A549 (cell line): ENCODE measurements at regions not wholly inside any gene's neighbourhood (a gene's known extent, or its start where the extent isn't known, plus 50 kb on each side); places are given as distances from the start of the nearest gene placed in this dataset.

Experiments
- ATAC-seq, 2 experiments: fragments of 200-7000 bp in 1 of 2; fragments of >200 bp in 1 of 2; cut with Nextera tagmentation in 1 of 2; cut with Tn5 transposase in 1 of 2; 3 replicates each; pipeline versions ENCODE4 v1.8.0 to v1.9.1; 2018 to 2020; ENCODE audit warnings: mild to moderate bottlenecking in 1 of 2, moderate library complexity in 1 of 2
- CTCF ChIA-PET: fragments of 300-600 bp; sonication (Branson Sonifier 250); formaldehyde crosslinking; extraction: SDS; loops from one replicate; lab custom pipeline; 2021; ENCODE audit warnings: antibody characterized with exemption, inconsistent platforms; lab: Yijun Ruan, JAX
- POLR2A ChIA-PET: fragments of 350-600 bp; formaldehyde crosslinking; extraction: SDS; loops from one replicate; lab custom pipeline; 2021; ENCODE audit warnings: antibody characterized with exemption, inconsistent platforms; lab: Yijun Ruan, JAX
- DNase-seq, 2 experiments: peaks; one replicate each; pipeline versions ENCODE4 v3.0.0 to v3.0.0-alpha.2; 2011 to 2016; ENCODE audit warnings: low read depth in 1 of 2, low spot score in 1 of 2
- FAIRE-seq: peaks from 2 replicates; lab custom pipeline; 2011; peaks lifted over from hg19 to GRCh38; lab: Jason Lieb, UNC
- H3K27ac ChIP-seq, 2 experiments: fragments of >200 bp; sonication (Bioruptor Twin); formaldehyde crosslinking; 3 replicates each; pipeline ENCODE4 v1.5.1; 2016 to 2017
- H3K4me1 ChIP-seq: fragments of >200 bp; sonication (Bioruptor Twin); formaldehyde crosslinking; 3 replicates; pipeline ENCODE4 v1.6.1; 2016
- H3K4me2 ChIP-seq: fragments of >200 bp; sonication (Bioruptor Twin); formaldehyde crosslinking; 3 replicates; pipeline ENCODE4 v1.6.1; 2016
- H3K4me3 ChIP-seq: fragments of >200 bp; sonication (Bioruptor Twin); formaldehyde crosslinking; 3 replicates; pipeline ENCODE4 v1.5.1; 2016
- H3K9me3 ChIP-seq: fragments of >200 bp; sonication (Bioruptor Twin); formaldehyde crosslinking; 3 replicates; pipeline ENCODE4 v1.6.1; 2016
- CBX8 ChIP-seq: fragments of 200-600 bp; sonication (generic); IDR thresholded peaks from 2 replicates; pipeline ENCODE4 v1.6.1; 2016
- CTCF ChIP-seq: fragments of >200 bp; sonication (Bioruptor Twin); formaldehyde crosslinking; IDR thresholded peaks from 3 replicates; pipeline ENCODE4 v1.5.1; 2016
- EHF ChIP-seq: fragments of 250-450 bp; sonication (Bioruptor Pico); IDR thresholded peaks from 2 replicates; pipeline ENCODE4 v1.5.0; 2020; ENCODE audit warnings: mild to moderate bottlenecking
- FOXS1 ChIP-seq: fragments of 250-450 bp; sonication (Bioruptor Pico); IDR thresholded peaks from 2 replicates; pipeline ENCODE4 v1.5.0; 2020; ENCODE audit warnings: mild to moderate bottlenecking, moderate library complexity
- GATA3 ChIP-seq: IDR thresholded peaks from 2 replicates; pipeline ENCODE4 v1.6.1; 2012; ENCODE audit warnings: borderline replicate concordance
- HEYL ChIP-seq: fragments of 250-450 bp; sonication (Bioruptor Pico); IDR thresholded peaks from 2 replicates; pipeline ENCODE4 v1.8.0; 2021; ENCODE audit warnings: mild to moderate bottlenecking, moderate library complexity
- HOXA7 ChIP-seq: fragments of 250-450 bp; sonication (Bioruptor Pico); IDR thresholded peaks from 2 replicates; pipeline ENCODE4 v1.5.0; 2020; ENCODE audit warnings: mild to moderate bottlenecking, moderate library complexity
- KDM5A ChIP-seq: fragments of 200-600 bp; sonication (generic); IDR thresholded peaks from 2 replicates; pipeline ENCODE4 v1.6.1; 2016; ENCODE audit warnings: antibody characterized with exemption, mild to moderate bottlenecking
- MAFK ChIP-seq: fragments of 450-650 bp; IDR thresholded peaks from 2 replicates; pipeline ENCODE4 v1.6.1; 2014; ENCODE audit not compliant: partially characterized antibody
- MYC ChIP-seq: IDR thresholded peaks from 2 replicates; pipeline ENCODE4 v1.6.1; 2012; ENCODE audit warnings: mild to moderate bottlenecking, inconsistent platforms, low read length, improper control_type of control experiment, borderline replicate concordance
- NPAS2 ChIP-seq: fragments of 250-450 bp; sonication (Bioruptor Pico); IDR thresholded peaks from 2 replicates; pipeline ENCODE4 v1.8.0; 2022; ENCODE audit warnings: mild to moderate bottlenecking, moderate library complexity, borderline replicate concordance
- PBX3 ChIP-seq: IDR thresholded peaks from 2 replicates; pipeline ENCODE4 v1.6.1; 2012
- POLR2A ChIP-seq: IDR thresholded peaks from 2 replicates; pipeline ENCODE4 v1.6.1; 2012; ENCODE audit warnings: mild to moderate bottlenecking, low read length
- POLR2AphosphoS2 ChIP-seq: conservative IDR thresholded peaks from 2 replicates; pipeline ENCODE4 v1.6.1; 2012; ENCODE audit warnings: low read length, improper control_type of control experiment, inconsistent platforms
- RAD21 ChIP-seq, 2 experiments: fragments of >200 bp in 1 of 2; sonication (Bioruptor Twin) in 1 of 2; formaldehyde crosslinking in 1 of 2; IDR thresholded peaks in 1 of 2; conservative IDR thresholded peaks in 1 of 2; 2 replicates in 1 of 2; 3 replicates in 1 of 2; pipeline ENCODE4 v1.6.1; 2012 to 2018; ENCODE audit warnings: inconsistent platforms in 1 of 2
- RARB ChIP-seq: fragments of 250-450 bp; sonication (Bioruptor Pico); IDR thresholded peaks from 2 replicates; pipeline ENCODE4 v1.8.0; 2021; ENCODE audit warnings: mild to moderate bottlenecking, moderate library complexity
- SMC3 ChIP-seq: fragments of >200 bp; sonication (Bioruptor Twin); formaldehyde crosslinking; IDR thresholded peaks from 3 replicates; pipeline ENCODE4 v1.6.1; 2018; ENCODE audit warnings: inconsistent platforms
- TFCP2L1 ChIP-seq: fragments of 250-450 bp; sonication (Bioruptor Pico); IDR thresholded peaks from 2 replicates; pipeline ENCODE4 v1.5.0; 2021; ENCODE audit warnings: mild to moderate bottlenecking
- WGBS: methylation state at CpG from one replicate; pipeline ENCODE4 v1.1.6; 2017; ENCODE audit errors: missing lambda C conversion rate; 5-methylcytosine and 5-hydroxymethylcytosine counted together
- TF ChIP-seq, protein P1 (sequence below): fragments of 250-450 bp; sonication (Bioruptor Pico); IDR thresholded peaks from 2 replicates; pipeline ENCODE4 v1.5.0; 2020; ENCODE audit warnings: low read depth, mild to moderate bottlenecking, moderate library complexity

GRCh38 chr18:50494569-50494968 is 65.3 kb upstream of the MAPK4 start:
- 30% methylated on average over 2 of the region's 3 CpGs for WGBS
- no peak for FAIRE-seq
- CTCF ChIA-PET, result no interaction called here

DNA sequence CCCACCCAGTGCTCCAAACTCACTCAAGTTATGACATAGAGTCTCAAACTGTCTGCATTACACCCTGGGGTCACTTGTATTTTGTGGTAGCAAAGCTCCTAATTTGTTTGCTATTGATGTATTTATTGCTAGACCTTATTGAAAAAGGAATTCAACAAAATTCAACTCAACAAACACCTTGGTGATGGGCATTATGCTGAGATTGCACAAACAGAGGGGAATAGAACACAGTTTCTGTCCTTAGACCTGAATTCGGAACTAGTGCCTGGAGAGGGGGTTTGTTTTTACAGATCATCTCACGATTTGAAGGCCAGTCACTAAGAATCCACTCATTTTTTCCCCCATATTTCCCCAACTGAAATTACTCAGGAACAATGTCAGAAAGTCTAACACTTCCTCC is 53.5 kb upstream of the MAPK4 start:
- Histone ChIP-seq H3K4me1 (no peaks in the 10 kb centered on the region), H3K4me3 (no peak overlapping the region), H3K9me3 (no peaks in the 10 kb centered on the region), H3K27ac (no peak overlapping the region), H3K4me2 (no peak overlapping the region)
- POLR2A ChIA-PET, result no interaction called here
- ATAC-seq (no peak), DNase-seq (no peak), FAIRE-seq (no peak)
- TF ChIP-seq CBX8 (no peak), POLR2AphosphoS2 (no peak), MAFK (peak; percentile 40), HOXA7 (CRISPR knock-in tag) (no peak), MYC (no peak)
- CTCF ChIA-PET, result interaction anchor here (0.6 kb wide), 1 partner anchor 429 kb away, joined by 4 read pairs; no protein-coding TSS in a partner anchor
- 3% methylated on average over 2 of the region's 2 CpGs for WGBS

More at GRCh38 chr18:50494569-50494968, 65.3 kb upstream of the MAPK4 start:
- Histone ChIP-seq H3K9me3 (peaks cover 3% of the 10 kb centered on the region; the same call in 1 of the 3 replicates), H3K27ac (no peak overlapping the region), H3K4me3 (no peak overlapping the region), H3K4me1 (no peaks in the 10 kb centered on the region), H3K4me2 (no peak overlapping the region)
- POLR2A ChIA-PET, result no interaction called here
- TF ChIP-seq NPAS2 (CRISPR knock-in tag) (no peak), MYC (no peak), EHF (no peak), FOXS1 (no peak), KDM5A (no peak), GATA3 (no peak), POLR2A (no peak), PBX3 (no peak), RARB (CRISPR knock-in tag) (no peak), POLR2AphosphoS2 (no peak), CBX8 (no peak)
- TF ChIP-seq, protein P1, sequence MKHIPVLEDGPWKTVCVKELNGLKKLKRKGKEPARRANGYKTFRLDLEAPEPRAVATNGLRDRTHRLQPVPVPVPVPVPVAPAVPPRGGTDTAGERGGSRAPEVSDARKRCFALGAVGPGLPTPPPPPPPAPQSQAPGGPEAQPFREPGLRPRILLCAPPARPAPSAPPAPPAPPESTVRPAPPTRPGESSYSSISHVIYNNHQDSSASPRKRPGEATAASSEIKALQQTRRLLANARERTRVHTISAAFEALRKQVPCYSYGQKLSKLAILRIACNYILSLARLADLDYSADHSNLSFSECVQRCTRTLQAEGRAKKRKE (CRISPR knock-in tag), result no peak
- ATAC-seq (no peak), DNase-seq (no peak)

- WGBS, result 18% methylated on average over 4 of the region's 4 CpGs
- TF ChIP-seq SMC3 (0 out of 3 replicates have a peak, but pooled peaks have one; percentile 31), TFCP2L1 (no peak), HEYL (no peak), RAD21 (conservative IDR thresholded peaks at IDR 0.05 in 1 of 2, IDR thresholded peaks at IDR 0.05 in 1 of 2) (peak; percentile 62 to 71), CTCF (peak; percentile 44)
- CTCF ChIA-PET, result interaction anchor here (1.6 kb wide), 1 partner anchor 278 kb away, joined by 4 read pairs; no protein-coding TSS in a partner anchor
- Histone ChIP-seq H3K27ac (no peak overlapping the region), H3K4me1 (no peaks in the 10 kb centered on the region), H3K4me2 (no peak overlapping the region), H3K9me3 (no peaks in the 10 kb centered on the region), H3K4me3 (no peak overlapping the region)
- FAIRE-seq (no peak), DNase-seq (peak; percentile 12 to 18), ATAC-seq (peak; percentile 73 to 82)
- POLR2A ChIA-PET, result no interaction called here
Measured at GRCh38 chr18:50507120-50507590, 52.7 kb upstream of the MAPK4 start.
